ENCODE measurements at regions not wholly inside any gene's neighbourhood (a gene's known extent, or its start where the extent isn't known, plus 50 kb on each side); places are given as distances from the start of the nearest gene placed in this dataset.
"Not testable (repeated sequence)": the region's sequence is repeated elsewhere in the genome, so short reads cannot be mapped to it uniquely, and the experiment has no call there.

DNA sequence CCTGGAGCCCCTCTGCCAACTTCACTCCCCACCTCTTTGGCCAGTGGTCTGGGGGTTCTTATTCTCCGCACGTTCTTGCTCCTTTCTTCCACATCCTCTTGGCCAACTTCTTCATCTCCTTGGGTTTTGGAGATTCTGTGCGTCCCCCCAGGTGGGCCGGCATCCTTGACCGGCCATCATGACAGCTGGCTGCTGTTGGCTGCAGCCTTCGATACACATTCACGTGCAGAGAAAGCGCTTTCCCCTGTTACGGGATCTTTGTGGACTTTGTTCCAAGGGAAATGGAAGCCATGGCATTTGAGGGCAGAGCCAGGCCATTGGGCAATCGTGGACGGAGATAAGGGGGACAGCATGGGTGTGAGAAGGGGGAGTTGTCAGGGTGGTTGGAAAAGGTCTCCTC, 241.1 kb upstream of the HDAC4 start:
- TF ChIP-seq, protein P1, sequence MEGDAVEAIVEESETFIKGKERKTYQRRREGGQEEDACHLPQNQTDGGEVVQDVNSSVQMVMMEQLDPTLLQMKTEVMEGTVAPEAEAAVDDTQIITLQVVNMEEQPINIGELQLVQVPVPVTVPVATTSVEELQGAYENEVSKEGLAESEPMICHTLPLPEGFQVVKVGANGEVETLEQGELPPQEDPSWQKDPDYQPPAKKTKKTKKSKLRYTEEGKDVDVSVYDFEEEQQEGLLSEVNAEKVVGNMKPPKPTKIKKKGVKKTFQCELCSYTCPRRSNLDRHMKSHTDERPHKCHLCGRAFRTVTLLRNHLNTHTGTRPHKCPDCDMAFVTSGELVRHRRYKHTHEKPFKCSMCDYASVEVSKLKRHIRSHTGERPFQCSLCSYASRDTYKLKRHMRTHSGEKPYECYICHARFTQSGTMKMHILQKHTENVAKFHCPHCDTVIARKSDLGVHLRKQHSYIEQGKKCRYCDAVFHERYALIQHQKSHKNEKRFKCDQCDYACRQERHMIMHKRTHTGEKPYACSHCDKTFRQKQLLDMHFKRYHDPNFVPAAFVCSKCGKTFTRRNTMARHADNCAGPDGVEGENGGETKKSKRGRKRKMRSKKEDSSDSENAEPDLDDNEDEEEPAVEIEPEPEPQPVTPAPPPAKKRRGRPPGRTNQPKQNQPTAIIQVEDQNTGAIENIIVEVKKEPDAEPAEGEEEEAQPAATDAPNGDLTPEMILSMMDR (IDR thresholded peaks at IDR 0.05), result not testable (repeated sequence)
- not testable (repeated sequence) for TF ChIP-seq POLR2AphosphoS5, POLR2A, EP300 (IDR thresholded peaks at IDR 0.05)

All from suprapubic skin (tissue), 4 donors.